ENCODE measurements at regions not wholly inside any gene's neighbourhood (a gene's known extent, or its start where the extent isn't known, plus 50 kb on each side); places are given as distances from the start of the nearest gene placed in this dataset.
"Not testable (repeated sequence)": the region's sequence is repeated elsewhere in the genome, so short reads cannot be mapped to it uniquely, and the experiment has no call there.

GRCh38 chr6:23828861-23829260 is 297.2 kb upstream of the NRSN1 start:
- intact Hi-C loops (cut with DNase I; ENCODE audit: low total_unique reads): no loop called here
- Histone ChIP-seq H3K27ac (no peak overlapping the region), H3K4me3 (no peak overlapping the region), H3K27me3 (replicated peaks in 1 of 7) (no peaks in the 10 kb centered on the region), H3K4me1 (no peaks in the 10 kb centered on the region), H3K36me3 (no peaks in the 10 kb centered on the region), H3K9me3 (peaks cover 0 to 35% (median 18%) of the 10 kb centered on the region in 8 donors)
- DNase-seq: no peak
- no peak for TF ChIP-seq CTCF (IDR thresholded peaks at IDR 0.05 in 8 of 11, conservative IDR thresholded peaks at IDR 0.05 in 3 of 11)
- TF ChIP-seq POLR2A (IDR thresholded peaks at IDR 0.05): no peak
- TF ChIP-seq POLR2AphosphoS5 (IDR thresholded peaks at IDR 0.05): no peak
- WGBS, 5 donors: 91 to 97% (median 94%) methylated on average over 6 of the region's 6 CpGs

GRCh38 chr6:23841116-23841515 is 284.9 kb upstream of the NRSN1 start:
- Histone ChIP-seq H3K4me3 (no peak overlapping the region), H3K27ac (no peak overlapping the region), H3K36me3 (no peaks in the 10 kb centered on the region), H3K4me1 (no peaks in the 10 kb centered on the region), H3K9me3 (peaks cover 0 to 4% (median 0%) of the 10 kb centered on the region in 8 donors), H3K27me3 (replicated peaks in 1 of 7) (no peaks in the 10 kb centered on the region)
- WGBS, 5 donors: 88 to 95% (median 90%) methylated on average over 1 of the region's 1 CpG
- intact Hi-C loops (cut with DNase I; ENCODE audit: low total_unique reads): no loop called here
- DNase-seq: no peak
- TF ChIP-seq CTCF (IDR thresholded peaks at IDR 0.05 in 8 of 11, conservative IDR thresholded peaks at IDR 0.05 in 3 of 11): no peak

GRCh38 chr6:23842760-23843159 is 283.3 kb upstream of the NRSN1 start:
- intact Hi-C loops (cut with DNase I; ENCODE audit: low total_unique reads): no loop called here
- H3K4me1 ChIP-seq: no peaks in the 10 kb centered on the region
- TF ChIP-seq POLR2A (IDR thresholded peaks at IDR 0.05) (no peak), POLR2AphosphoS5 (IDR thresholded peaks at IDR 0.05) (no peak), CTCF (IDR thresholded peaks at IDR 0.05 in 8 of 11, conservative IDR thresholded peaks at IDR 0.05 in 3 of 11) (no peak)
- H3K36me3 ChIP-seq: no peaks in the 10 kb centered on the region
- H3K27ac ChIP-seq: no peak overlapping the region
- H3K9me3 ChIP-seq: peaks cover 0 to 4% (median 0%) of the 10 kb centered on the region in 8 donors
- no peak overlapping the region for H3K4me3 ChIP-seq
- DNase-seq: no peak
- WGBS, 5 donors: 59 to 71% (median 66%) methylated on average over 3 of the region's 3 CpGs
- H3K27me3 ChIP-seq (replicated peaks in 1 of 7): no peaks in the 10 kb centered on the region

- TF ChIP-seq POLR2AphosphoS5 (IDR thresholded peaks at IDR 0.05) (no peak), CTCF (IDR thresholded peaks at IDR 0.05 in 8 of 11, conservative IDR thresholded peaks at IDR 0.05 in 3 of 11) (no peak), POLR2A (IDR thresholded peaks at IDR 0.05) (no peak)
- H3K9me3 ChIP-seq: peaks cover 0 to 19% (median 0%) of the 10 kb centered on the region in 8 donors
- DNase-seq: no peak
- no peaks in the 10 kb centered on the region for H3K27me3 ChIP-seq (replicated peaks in 1 of 7)
- no peaks in the 10 kb centered on the region for H3K4me1 ChIP-seq
- H3K36me3 ChIP-seq: no peaks in the 10 kb centered on the region
- H3K27ac ChIP-seq: no peak overlapping the region
- no peak overlapping the region for H3K4me3 ChIP-seq
- 56 to 84% (median 68%) methylated on average over 1 of the region's 1 CpG for WGBS, 5 donors
- intact Hi-C loops (cut with DNase I; ENCODE audit: low total_unique reads): no loop called here
These were observed 274.5 kb upstream of the NRSN1 start for GRCh38 chr6:23851522-23851921.

GRCh38 chr6:23853566-23854133 is 272.4 kb upstream of the NRSN1 start:
- peaks cover 0 to 32% (median 5%) of the 10 kb centered on the region in 8 donors for H3K9me3 ChIP-seq
- H3K4me3 ChIP-seq; H3K27ac ChIP-seq; DNase-seq; H3K36me3 ChIP-seq; H3K4me1 ChIP-seq; intact Hi-C loops (cut with DNase I; ENCODE audit: low total_unique reads); H3K27me3 ChIP-seq (replicated peaks in 1 of 7): not testable (repeated sequence)
- 91 to 97% (median 94%) methylated on average over 6 to 17 of the region's 18 CpGs for WGBS, 5 donors

- H3K36me3 ChIP-seq; H3K4me1 ChIP-seq; H3K27ac ChIP-seq; intact Hi-C loops (cut with DNase I; ENCODE audit: low total_unique reads); DNase-seq; H3K27me3 ChIP-seq (replicated peaks in 1 of 7); H3K4me3 ChIP-seq: not testable (repeated sequence)
- WGBS, 5 donors: 93 to 95% (median 94%) methylated on average over 21 to 22 of the region's 22 CpGs
- peaks cover 0 to 33% (median 5%) of the 10 kb centered on the region in 8 donors for H3K9me3 ChIP-seq
These were observed 271.9 kb upstream of the NRSN1 start for GRCh38 chr6:23854154-23854553.
